HG03175 (cell line): ENCODE measurements at regions not wholly inside any gene's neighbourhood (a gene's known extent, or its start where the extent isn't known, plus 50 kb on each side); places are given as distances from the start of the nearest gene placed in this dataset.

Experiments
- ATAC-seq: cut with Tn5 transposase; IDR thresholded peaks from one replicate; pipeline ENCODE4 v1.9.1; 2021; ENCODE audit warnings: mild to moderate bottlenecking, moderate library complexity; ENCODE audit not compliant: unreplicated experiment

- ATAC-seq, result no peak
Observed at GRCh38 chr6:10248378-10248843, 166.5 kb downstream of the TFAP2A start.

- no peak for ATAC-seq
Observed at GRCh38 chr6:10237298-10238038, 177.4 kb downstream of the TFAP2A start.

- no peak for ATAC-seq
Observed at GRCh38 chr6:10235344-10235743, 179.5 kb downstream of the TFAP2A start.

GRCh38 chr6:10230531-10230930 is 184.3 kb downstream of the TFAP2A start:
- ATAC-seq, result no peak

- ATAC-seq, result no peak
Observed at GRCh38 chr6:10223841-10224240, 191.0 kb downstream of the TFAP2A start.

- no peak for ATAC-seq
Observed at GRCh38 chr6:10221178-10221577, 193.7 kb downstream of the TFAP2A start.

- no peak for ATAC-seq
Observed at GRCh38 chr6:10219510-10219909, 195.4 kb downstream of the TFAP2A start.

GRCh38 chr6:10217111-10217510 is 197.8 kb downstream of the TFAP2A start:
- ATAC-seq, result no peak

GRCh38 chr6:10215326-10216110 is 199.4 kb downstream of the TFAP2A start:
- ATAC-seq, result no peak

GRCh38 chr6:10210052-10210451 is 204.8 kb downstream of the TFAP2A start:
- no peak for ATAC-seq

GRCh38 chr6:10205892-10206291 is 209.0 kb downstream of the TFAP2A start:
- peak; percentile 79 for ATAC-seq

GRCh38 chr6:10205120-10205519 is 209.8 kb downstream of the TFAP2A start:
- ATAC-seq, result no peak

GRCh38 chr6:10203651-10204050 is 211.2 kb downstream of the TFAP2A start:
- no peak for ATAC-seq

GRCh38 chr6:10202581-10202980 is 212.3 kb downstream of the TFAP2A start:
- no peak for ATAC-seq

- no peak for ATAC-seq
Observed at GRCh38 chr6:10201606-10202510, 213.0 kb downstream of the TFAP2A start.

GRCh38 chr6:10196090-10196489 is 218.8 kb downstream of the TFAP2A start:
- no peak for ATAC-seq

GRCh38 chr6:10194816-10195672 is 219.8 kb downstream of the TFAP2A start:
- no peak for ATAC-seq

- ATAC-seq, result no peak
Observed at GRCh38 chr6:10193321-10193720, 221.6 kb downstream of the TFAP2A start.

- ATAC-seq, result no peak
Observed at GRCh38 chr6:10190042-10190441, 224.8 kb downstream of the TFAP2A start.
